ENCODE measurements at regions not wholly inside any gene's neighbourhood (a gene's known extent, or its start where the extent isn't known, plus 50 kb on each side); places are given as distances from the start of the nearest gene placed in this dataset.
A peak's percentile ranks its signal among the peaks of the same experiment; 100 is the strongest.
"Not testable (repeated sequence)": the region's sequence is repeated elsewhere in the genome, so short reads cannot be mapped to it uniquely, and the experiment has no call there.

- DNase-seq = no peak
Measured at GRCh38 chr9:34907044-34907443, 51.0 kb upstream of the PHF24 start.

GRCh38 chr9:34899535-34900158 is 58.4 kb upstream of the PHF24 start:
- peak; percentile 71 for DNase-seq

GRCh38 chr9:34898846-34899245 is 59.2 kb upstream of the PHF24 start:
- DNase-seq = no peak

- DNase-seq = no peak
Measured at GRCh38 chr9:34896112-34896511, 62.0 kb upstream of the PHF24 start.

- DNase-seq = no peak
Measured at GRCh38 chr9:34892886-34893285, 65.2 kb upstream of the PHF24 start.

- no peak for DNase-seq
Measured at GRCh38 chr9:34891386-34891785, 66.7 kb upstream of the PHF24 start.

GRCh38 chr9:34887841-34888240 is 70.2 kb upstream of the PHF24 start:
- DNase-seq = no peak

GRCh38 chr9:34884747-34885189 is 73.3 kb upstream of the PHF24 start:
- DNase-seq = no peak

- DNase-seq = no peak
Measured at GRCh38 chr9:34876096-34876495, 82.0 kb upstream of the PHF24 start.

GRCh38 chr9:34869390-34869789 is 88.7 kb upstream of the PHF24 start:
- DNase-seq = peak; percentile 11

GRCh38 chr9:34866614-34867013 is 91.5 kb upstream of the PHF24 start:
- DNase-seq = no peak

GRCh38 chr9:34863426-34863825 is 94.7 kb upstream of the PHF24 start:
- no peak for DNase-seq

GRCh38 chr9:34862836-34863235 is 95.2 kb upstream of the PHF24 start:
- DNase-seq = no peak

- DNase-seq = no peak
Measured at GRCh38 chr9:34862043-34862442, 96.0 kb upstream of the PHF24 start.

- DNase-seq = not testable (repeated sequence)
Measured at GRCh38 chr9:34855016-34855415, 103.1 kb upstream of the PHF24 start.

GRCh38 chr9:34830068-34830467 is 120.1 kb upstream of the CCL21 start:
- DNase-seq = peak; percentile 1

- no peak for DNase-seq
Measured at GRCh38 chr9:34826999-34827538, 117.1 kb upstream of the CCL21 start.

- no peak for DNase-seq
Measured at GRCh38 chr9:34825775-34826174, 115.8 kb upstream of the CCL21 start.

- no peak for DNase-seq
Measured at GRCh38 chr9:34823778-34824177, 113.8 kb upstream of the CCL21 start.

GRCh38 chr9:34810187-34810524 is 100.2 kb upstream of the CCL21 start:
- no peak for DNase-seq

GRCh38 chr9:34809504-34810186 is 99.7 kb upstream of the CCL21 start:
- DNase-seq = peak; percentile 1

GRCh38 chr9:34802916-34803315 is 93.0 kb upstream of the CCL21 start:
- DNase-seq = no peak

GRCh38 chr9:34797367-34797766 is 87.4 kb upstream of the CCL21 start:
- DNase-seq = no peak

- no peak for DNase-seq
Measured at GRCh38 chr9:34796924-34797323, 87.0 kb upstream of the CCL21 start.

- DNase-seq = no peak
Measured at GRCh38 chr9:34793428-34793827, 83.5 kb upstream of the CCL21 start.

Data from fibroblast of upper back skin (primary cell).